Activated CD8-positive, alpha-beta memory T cell treated with anti-CD3 and anti-CD28 coated beads, Interleukin-2, amount 50 U/mL, for 4 hours (primary cell): ENCODE measurements at regions not wholly inside any gene's neighbourhood (a gene's known extent, or its start where the extent isn't known, plus 50 kb on each side); places are given as distances from the start of the nearest gene placed in this dataset.

Source experiments
- DNase-seq: peaks from one replicate; pipeline ENCODE4 v3.0.0-alpha.2; 2020

GRCh38 chr17:77637818-77638575 lies 320.5 kb upstream of the TNRC6C start:
- DNase-seq, result no peak

DNA sequence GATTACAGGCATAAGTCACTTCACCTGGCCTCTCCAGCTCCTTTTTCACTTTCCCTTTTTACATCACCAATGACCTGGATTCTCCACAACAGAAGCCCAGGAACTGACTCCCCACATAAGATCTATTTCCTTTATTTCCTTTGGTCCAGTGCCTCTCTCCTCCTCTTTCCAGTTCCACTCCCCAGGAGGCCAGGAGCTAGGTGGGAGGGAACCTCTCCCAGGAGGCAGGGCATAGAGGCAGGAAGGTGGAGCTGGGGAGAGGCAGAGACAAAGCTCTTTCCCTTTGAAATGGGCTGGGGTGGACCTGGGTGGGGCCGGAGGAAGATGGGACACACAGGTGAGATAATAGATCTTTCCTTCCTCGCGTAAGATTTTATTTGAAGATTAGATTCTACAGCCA lies 318.3 kb upstream of the TNRC6C start:
- no peak for DNase-seq

- DNase-seq, result no peak
Observed at GRCh38 chr17:77640916-77641605, 317.4 kb upstream of the TNRC6C start.

- no peak for DNase-seq
Observed at GRCh38 chr17:77641718-77642117, 316.8 kb upstream of the TNRC6C start.

- no peak for DNase-seq
Observed at GRCh38 chr17:77644181-77645071, 314.1 kb upstream of the TNRC6C start.

- DNase-seq, result peak; percentile 56
Observed at GRCh38 chr17:77645072-77646045, 313.1 kb upstream of the TNRC6C start.

DNA sequence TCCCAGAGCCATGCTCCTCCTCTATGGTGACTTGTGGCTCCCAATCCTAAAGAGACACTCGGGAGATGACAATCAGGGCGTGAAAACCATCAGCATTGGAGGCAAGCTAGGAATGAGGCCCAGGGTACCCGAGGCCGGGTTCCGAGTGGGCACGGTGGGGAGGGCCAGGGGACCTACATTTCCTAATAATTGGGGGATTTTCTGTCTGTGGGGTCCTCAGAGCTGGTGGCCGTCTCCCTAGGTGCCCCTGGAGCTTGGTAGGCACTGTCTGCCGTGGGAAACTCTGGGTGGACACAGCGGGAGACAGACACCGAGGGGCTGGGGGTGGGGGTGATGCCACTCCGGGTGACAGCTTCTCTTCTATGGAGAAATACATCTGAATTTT lies 312.5 kb upstream of the TNRC6C start:
- no peak for DNase-seq

GRCh38 chr17:77647531-77647930 lies 311.0 kb upstream of the TNRC6C start:
- DNase-seq, result no peak

DNA sequence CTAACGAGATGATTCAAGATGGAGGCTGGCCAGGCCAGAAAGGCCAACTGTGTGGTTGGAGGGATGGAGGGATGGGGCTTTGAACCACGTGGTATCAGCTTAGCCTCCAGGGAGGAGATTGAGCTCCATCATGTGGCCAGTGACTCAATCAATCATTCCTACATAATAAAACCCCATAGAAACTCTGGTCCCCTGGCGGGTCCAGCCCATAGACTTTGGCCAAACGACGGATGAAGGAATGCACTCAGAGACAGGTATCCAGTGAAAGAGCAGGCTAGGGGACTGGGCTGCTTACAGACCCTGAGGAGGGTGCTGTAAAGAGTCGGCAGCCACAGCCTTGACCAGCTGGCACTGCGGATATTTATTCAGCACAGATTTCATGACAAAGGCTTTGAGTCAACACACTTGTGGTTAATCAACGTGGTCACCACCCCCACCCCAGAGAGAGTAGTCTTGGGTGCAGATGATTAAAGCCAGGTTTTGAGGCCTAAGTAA lies 308.7 kb upstream of the TNRC6C start:
- no peak for DNase-seq

DNA sequence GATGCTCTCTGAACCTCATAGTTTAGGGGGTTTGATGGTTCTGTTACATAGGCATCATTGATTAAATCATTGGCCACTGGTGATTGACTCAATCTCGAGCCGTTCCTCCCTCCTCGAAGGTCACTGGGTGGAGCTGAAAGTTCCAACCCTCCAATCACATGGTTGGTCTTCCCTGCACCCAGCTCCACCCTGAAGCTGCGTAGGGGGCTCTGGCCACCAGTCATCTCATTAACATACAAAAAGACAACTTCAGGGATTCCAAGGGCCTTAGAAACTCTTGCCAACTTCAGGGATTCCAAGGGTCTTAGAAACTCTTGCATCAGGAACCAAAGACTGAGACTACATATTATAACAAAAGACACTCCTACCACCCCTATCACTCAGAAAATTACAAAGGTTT lies 306.5 kb upstream of the TNRC6C start:
- no peak for DNase-seq

- no peak for DNase-seq
Observed at GRCh38 chr17:77654296-77654695, 304.2 kb upstream of the TNRC6C start.

GRCh38 chr17:77654850-77655249 lies 303.7 kb upstream of the TNRC6C start:
- no peak for DNase-seq

- DNase-seq, result no peak
Observed at GRCh38 chr17:77656054-77656453, 302.4 kb upstream of the TNRC6C start.

DNA sequence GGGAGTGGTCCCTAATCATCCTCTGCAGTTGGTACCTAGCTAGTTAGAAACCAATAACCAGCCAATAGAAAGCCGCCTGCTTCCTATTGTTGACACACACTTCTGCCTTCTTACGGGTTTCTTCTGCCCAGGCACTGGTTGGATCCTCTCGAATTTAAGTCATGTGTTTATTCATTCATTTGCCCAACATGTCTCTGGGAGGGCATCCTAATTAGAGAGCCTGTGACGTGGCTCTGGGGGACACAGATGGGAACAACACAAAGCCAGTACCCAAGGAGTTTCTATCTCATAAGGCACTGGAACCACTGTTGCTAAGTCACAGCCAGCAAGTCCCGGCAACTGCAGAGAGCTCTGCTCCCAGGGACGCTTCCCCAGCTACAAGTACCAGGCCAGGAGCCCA lies 300.7 kb upstream of the TNRC6C start:
- DNase-seq, result no peak

DNA sequence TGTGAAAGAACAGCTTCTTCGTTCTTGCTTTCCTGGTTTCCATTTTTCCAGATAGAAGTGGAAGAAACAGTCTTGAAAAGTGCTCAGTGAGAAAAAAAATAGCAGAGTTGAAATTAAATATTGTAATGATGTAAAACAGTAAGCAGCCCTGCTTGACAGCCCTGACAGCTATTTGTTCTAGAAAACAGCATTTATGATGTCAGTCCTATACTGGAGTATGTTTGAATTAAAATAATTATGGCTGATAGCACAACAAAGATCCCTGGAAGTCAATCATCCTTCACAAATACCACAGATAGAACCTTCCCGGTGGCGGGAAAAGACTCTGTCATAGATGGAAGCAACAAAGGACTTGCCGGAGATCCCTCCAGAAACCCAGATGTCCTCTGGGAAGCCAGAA lies 298.0 kb upstream of the TNRC6C start:
- DNase-seq, result no peak

DNA sequence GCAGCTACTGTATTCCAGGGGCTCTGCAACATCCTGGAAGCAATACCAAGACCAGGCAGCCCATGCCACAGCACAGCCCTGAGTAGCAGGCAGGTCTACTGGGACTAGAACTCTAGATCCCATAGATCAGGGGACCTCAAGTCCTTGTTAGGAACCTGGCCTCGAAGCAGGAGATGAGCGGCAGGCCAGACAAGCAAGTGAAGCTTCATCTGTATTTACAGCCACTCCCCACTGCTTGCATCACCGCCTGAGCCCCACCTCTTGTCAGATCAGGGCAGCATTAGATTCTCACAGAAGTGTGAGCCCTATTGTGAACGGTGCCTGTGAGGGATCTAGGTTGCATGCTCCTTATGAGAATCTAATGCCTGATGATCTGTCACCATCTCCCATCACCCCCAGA lies 295.7 kb upstream of the TNRC6C start:
- DNase-seq, result no peak

DNA sequence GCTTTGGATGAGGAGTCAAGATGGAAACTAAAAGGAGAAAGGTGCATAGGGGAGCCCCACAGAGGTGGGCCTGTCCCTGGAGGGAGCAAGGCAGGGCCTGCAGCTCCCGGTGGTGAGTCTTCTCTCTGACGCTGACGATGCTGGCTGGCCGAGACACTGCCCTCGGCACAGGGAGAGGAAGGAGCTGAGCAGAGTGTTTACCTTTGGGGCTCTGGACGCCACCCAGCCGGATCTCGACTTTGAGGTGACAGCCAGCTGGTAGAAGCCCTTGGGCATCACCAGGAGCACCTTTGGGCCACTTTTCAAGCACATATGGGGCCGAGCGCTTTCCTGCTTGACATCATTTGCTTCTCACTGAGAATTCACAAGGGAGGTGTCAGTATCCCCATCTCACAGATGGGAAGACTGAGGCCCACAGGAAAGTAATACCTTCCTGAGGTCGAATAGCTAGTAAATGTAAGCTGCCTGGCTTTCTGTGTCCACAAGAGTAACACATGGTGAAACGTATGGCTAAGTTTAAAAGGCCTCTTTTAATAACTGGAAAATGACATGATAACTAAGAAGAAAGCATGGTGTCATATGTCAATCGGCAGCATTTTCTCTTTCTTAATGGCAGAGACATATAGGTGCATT lies 294.3 kb upstream of the TNRC6C start:
- no peak for DNase-seq

DNA sequence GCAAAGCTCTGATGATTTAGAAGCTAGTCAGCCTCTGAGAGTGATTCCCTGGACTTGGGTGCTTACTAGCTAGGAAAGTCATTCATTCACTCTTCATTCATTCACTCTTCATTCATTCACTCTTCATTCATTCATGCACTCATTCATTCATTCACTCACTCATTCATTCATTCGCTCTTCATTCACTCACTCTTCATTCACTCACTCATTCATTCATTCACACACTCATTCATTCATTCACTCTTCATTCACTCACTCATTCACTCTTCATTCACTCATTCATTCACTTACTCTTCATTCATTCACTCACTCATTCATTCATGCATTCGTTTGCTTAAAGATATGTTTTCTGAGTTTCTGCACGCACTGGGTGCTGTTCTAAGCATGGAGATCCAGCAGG lies 292.7 kb upstream of the TNRC6C start:
- no peak for DNase-seq

GRCh38 chr17:77666462-77666861 lies 292.0 kb upstream of the TNRC6C start:
- DNase-seq, result no peak

- DNase-seq, result peak; percentile 35
Observed at GRCh38 chr17:77666881-77667395, 291.6 kb upstream of the TNRC6C start.

DNA sequence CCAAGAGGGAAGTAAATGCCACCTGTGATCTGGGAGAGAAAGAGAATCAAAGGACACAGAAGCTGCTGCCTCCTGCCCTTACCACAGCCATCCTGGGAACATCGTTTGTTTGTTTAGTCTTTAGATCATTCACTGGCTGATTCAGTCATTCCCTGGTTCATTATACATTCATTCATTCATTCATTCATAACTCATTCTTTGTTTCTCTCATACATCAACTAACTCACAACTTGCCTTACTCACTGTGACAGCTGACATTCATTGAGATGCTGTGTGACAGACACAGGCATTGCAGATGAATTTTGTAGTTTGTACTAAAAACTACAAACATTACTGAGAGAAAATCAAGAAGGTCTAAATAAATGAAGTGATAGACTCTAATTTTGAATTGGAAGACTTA lies 291.0 kb upstream of the TNRC6C start:
- no peak for DNase-seq

DNA sequence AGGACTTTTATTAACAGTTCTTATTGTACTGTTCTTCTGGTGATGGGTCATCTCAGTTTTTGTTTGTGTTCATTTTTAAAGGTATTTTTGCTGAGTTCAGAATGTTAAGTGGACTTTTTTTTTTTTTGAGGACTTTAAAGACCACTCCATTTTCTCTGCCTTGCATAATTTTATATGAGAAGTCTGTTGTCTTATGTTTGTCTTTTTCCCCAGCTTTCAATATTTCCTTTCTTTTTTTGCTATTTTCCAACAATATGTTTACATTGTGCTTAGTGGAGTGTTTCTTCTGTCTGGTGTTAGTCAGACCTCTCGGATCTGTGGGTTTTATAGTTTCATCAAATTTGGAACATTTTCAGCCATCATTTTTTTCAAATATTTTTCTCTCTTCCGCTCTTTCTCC lies 290.0 kb upstream of the TNRC6C start:
- DNase-seq, result no peak
